CD4-positive, alpha-beta memory T cell (primary cell): ENCODE measurements at regions not wholly inside any gene's neighbourhood (a gene's known extent, or its start where the extent isn't known, plus 50 kb on each side); places are given as distances from the start of the nearest gene placed in this dataset.
A peak's percentile ranks its signal among the peaks of the same experiment; 100 is the strongest.

Experiments used
- CTCF ChIA-PET: fragments of 350-600 bp; sonication (Branson Sonifier 250); formaldehyde crosslinking; loops from one replicate; lab custom pipeline; 2021; ENCODE audit warnings: inconsistent platforms; ENCODE audit not compliant: partially characterized antibody; lab: Charles Lee
- POLR2A ChIA-PET: fragments of 350-600 bp; sonication (Branson Sonifier 250); formaldehyde crosslinking; loops from one replicate; lab custom pipeline; 2021; ENCODE audit not compliant: partially characterized antibody; lab: Charles Lee
- DNase-seq, 5 donors: peaks; one replicate each; pipeline versions ENCODE4 v3.0.0 to v3.0.0-alpha.2; 2020 to 2022; ENCODE audit warnings: mixed read lengths in 1 of 5
- H3K27ac ChIP-seq: one replicate; pipeline ENCODE4 v1.7.0; 2013; ENCODE audit warnings: low read depth, low read length
- H3K27me3 ChIP-seq: 2 replicates; pipeline ENCODE4 v1.7.0; 2013; ENCODE audit warnings: mild to moderate bottlenecking, low read length, moderate library complexity; ENCODE audit not compliant: insufficient read depth
- H3K36me3 ChIP-seq: 2 replicates; pipeline ENCODE4 v1.7.0; 2013; ENCODE audit warnings: mild to moderate bottlenecking, low read length, moderate library complexity; ENCODE audit not compliant: insufficient read depth
- H3K4me1 ChIP-seq: 2 replicates; pipeline ENCODE4 v1.7.0; 2013; ENCODE audit warnings: mild to moderate bottlenecking, low read length, moderate library complexity; ENCODE audit not compliant: insufficient read depth
- H3K4me3 ChIP-seq, 2 donors: one replicate each; pipeline ENCODE4 v1.7.0; 2013; ENCODE audit warnings: low read length in 2 of 2, mild to moderate bottlenecking in 1 of 2
- H3K9me3 ChIP-seq, 2 donors: one replicate each; pipeline ENCODE4 v1.7.0; 2013; ENCODE audit warnings: low read length in 2 of 2, control low read depth in 1 of 2; ENCODE audit not compliant: control insufficient read depth in 1 of 2
- H3K27ac Mint-ChIP-seq, 7 donors: one replicate each; pipeline ENCODE4 v1.8.0; 2020 to 2021; ENCODE audit warnings: mixed read lengths in 7 of 7, mild to moderate bottlenecking in 6 of 7, inconsistent platforms in 3 of 7, moderate library complexity in 3 of 7
- H3K27me3 Mint-ChIP-seq, 2 donors: one replicate each; pipeline ENCODE4 v1.8.0; 2020 to 2021; ENCODE audit warnings: mixed read lengths in 2 of 2
- H3K36me3 Mint-ChIP-seq, 2 donors: one replicate each; pipeline ENCODE4 v1.8.0; 2020 to 2021; ENCODE audit warnings: mixed read lengths in 2 of 2, inconsistent platforms in 1 of 2, mild to moderate bottlenecking in 1 of 2
- H3K4me1 Mint-ChIP-seq, 4 donors: one replicate each; pipeline ENCODE4 v1.8.0; 2020 to 2021; ENCODE audit warnings: mixed read lengths in 4 of 4, mild to moderate bottlenecking in 1 of 4
- H3K4me3 Mint-ChIP-seq, 8 donors: one replicate each; pipeline ENCODE4 v1.8.0; 2020 to 2021; ENCODE audit warnings: mixed read lengths in 8 of 8, mild to moderate bottlenecking in 7 of 8, moderate library complexity in 6 of 8, inconsistent platforms in 3 of 8
- H3K9me3 Mint-ChIP-seq, 8 donors: one replicate each; pipeline ENCODE4 v1.8.0; 2020 to 2021; ENCODE audit warnings: mixed read lengths in 8 of 8, mild to moderate bottlenecking in 5 of 8, inconsistent platforms in 3 of 8, moderate library complexity in 1 of 8
- intact Hi-C: fragments of 100-400 bp; cut with micrococcal nuclease; formaldehyde crosslinking; loops from one replicate; pipeline ENCODE4 v1.15.1; 2023

DNA sequence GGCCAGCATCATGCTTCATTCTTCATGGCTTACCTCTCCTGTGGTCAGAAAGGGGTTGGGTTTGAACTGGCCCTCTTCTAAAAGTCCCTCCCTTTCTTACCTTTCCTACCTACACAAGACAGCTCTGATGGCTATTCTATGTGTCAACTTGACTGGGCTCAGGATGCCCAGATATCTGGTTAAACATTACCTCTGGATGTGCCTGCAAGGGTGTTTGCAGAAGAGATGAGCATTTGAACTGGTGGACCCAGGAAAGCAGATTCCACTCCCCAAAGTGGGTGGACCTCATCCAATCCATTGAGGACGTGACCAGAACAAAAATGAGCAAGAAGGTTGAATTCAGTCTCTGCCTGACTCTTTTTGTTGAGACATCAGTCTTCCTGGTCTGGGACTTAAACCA lies 79.0 kb upstream of the TCF7L2 start:
- intact Hi-C loops: no loop called here

DNA sequence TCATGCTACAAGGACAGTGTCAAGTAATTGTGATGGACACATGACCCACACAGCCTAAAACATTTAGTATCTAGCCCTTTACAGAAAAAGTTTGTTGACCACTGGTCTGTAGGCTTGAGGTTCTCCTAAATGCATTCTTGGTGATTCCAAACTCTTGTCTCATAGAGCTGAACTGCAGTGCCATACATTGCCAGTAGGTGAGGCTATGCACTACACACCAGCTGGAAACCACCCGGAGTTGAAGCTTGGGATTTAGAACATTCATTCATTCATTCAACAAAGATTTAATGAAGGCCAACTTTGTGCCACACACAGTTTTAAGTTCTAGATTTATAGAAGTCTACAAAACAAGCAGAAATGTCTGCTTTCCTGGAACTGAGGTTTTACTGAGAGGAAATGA lies 77.3 kb upstream of the TCF7L2 start:
- no peaks in the 10 kb centered on the region for H3K27me3 ChIP-seq
- POLR2A ChIA-PET: no interaction called here
- no peak overlapping the region for H3K4me3 Mint-ChIP-seq
- peaks cover 0 to 22% (median 16%) of the 10 kb centered on the region in 8 donors for H3K9me3 Mint-ChIP-seq
- H3K4me1 Mint-ChIP-seq: no peaks in the 10 kb centered on the region
- DNase-seq: no peak
- no peak overlapping the region for H3K27ac Mint-ChIP-seq
- no peaks in the 10 kb centered on the region for H3K9me3 ChIP-seq
- CTCF ChIA-PET: no interaction called here
- no peaks in the 10 kb centered on the region for H3K36me3 ChIP-seq
- H3K36me3 Mint-ChIP-seq: peaks cover 0 to 4% of the 10 kb centered on the region in 2 donors
- no peak overlapping the region for H3K4me3 ChIP-seq
- no peak overlapping the region for H3K27ac ChIP-seq
- no peaks in the 10 kb centered on the region for H3K4me1 ChIP-seq
- H3K27me3 Mint-ChIP-seq: no peaks in the 10 kb centered on the region
- intact Hi-C loops: no loop called here

More for the DNA sequence above, 79.0 kb upstream of the TCF7L2 start:
- Histone ChIP-seq H3K4me3 (no peak overlapping the region), H3K9me3 (no peaks in the 10 kb centered on the region), H3K27me3 (no peaks in the 10 kb centered on the region), H3K36me3 (no peaks in the 10 kb centered on the region), H3K4me1 (no peaks in the 10 kb centered on the region), H3K27ac (no peak overlapping the region)
- POLR2A ChIA-PET: no interaction called here
- Mint-ChIP-seq H3K27me3 (no peaks in the 10 kb centered on the region), H3K36me3 (peaks cover 0 to 4% of the 10 kb centered on the region in 2 donors), H3K4me1 (no peaks in the 10 kb centered on the region), H3K4me3 (no peak overlapping the region), H3K27ac (no peak overlapping the region), H3K9me3 (peaks cover 2 to 27% (median 13%) of the 10 kb centered on the region in 8 donors)
- no peak for DNase-seq
- CTCF ChIA-PET: no interaction called here

DNA sequence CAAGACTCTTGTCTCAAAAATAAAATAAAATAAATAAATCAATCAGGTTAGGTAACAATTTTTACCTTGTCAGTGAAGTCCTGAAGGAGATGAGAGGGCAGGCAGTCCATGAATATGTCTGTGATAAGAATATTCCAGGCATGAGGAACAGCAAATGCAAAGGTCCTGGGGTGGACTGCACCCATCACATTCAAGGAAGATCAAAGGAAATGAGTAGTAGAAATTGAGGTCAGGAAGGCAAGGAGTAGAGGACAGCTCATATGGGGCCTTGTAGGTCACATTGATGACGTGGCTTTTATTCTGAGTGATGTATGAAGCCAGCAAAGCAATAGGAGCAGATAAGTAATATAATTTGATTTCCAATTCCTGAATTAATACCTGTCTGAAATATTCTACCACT lies 76.5 kb upstream of the TCF7L2 start:
- Mint-ChIP-seq H3K9me3 (peaks cover 0 to 22% (median 16%) of the 10 kb centered on the region in 8 donors), H3K27me3 (peaks cover 0 to 2% of the 10 kb centered on the region in 2 donors), H3K27ac (no peak overlapping the region), H3K4me3 (no peak overlapping the region), H3K36me3 (peaks cover 0 to 4% of the 10 kb centered on the region in 2 donors), H3K4me1 (no peaks in the 10 kb centered on the region)
- H3K27ac ChIP-seq: no peak overlapping the region
- ChIA-PET POLR2A (no interaction called here), CTCF (no interaction called here)
- no peaks in the 10 kb centered on the region for H3K4me1 ChIP-seq
- H3K36me3 ChIP-seq: no peaks in the 10 kb centered on the region
- H3K27me3 ChIP-seq: no peaks in the 10 kb centered on the region
- DNase-seq: no peak
- no peaks in the 10 kb centered on the region for H3K9me3 ChIP-seq
- H3K4me3 ChIP-seq: no peak overlapping the region
- intact Hi-C loops: no loop called here

DNA sequence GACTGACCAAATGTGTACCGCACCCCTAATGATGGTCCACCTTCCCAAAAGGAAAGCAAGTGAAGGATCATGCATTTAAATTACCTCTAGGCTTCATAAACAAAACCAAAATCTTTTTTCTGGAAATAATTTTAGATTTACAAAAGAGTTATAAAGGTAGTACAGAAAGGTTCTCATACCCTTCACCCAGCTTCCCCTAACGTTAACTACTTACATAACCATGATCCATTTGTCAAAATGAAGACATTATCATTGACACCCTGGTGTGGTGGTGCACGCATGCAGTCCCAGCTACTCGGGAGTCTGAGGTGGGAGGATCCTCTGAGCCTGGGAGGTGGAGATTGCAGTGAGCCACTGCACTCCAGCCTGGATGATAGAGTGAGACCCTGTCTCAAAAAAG lies 75.1 kb upstream of the TCF7L2 start:
- Mint-ChIP-seq H3K27ac (no peak overlapping the region), H3K36me3 (peaks cover 0 to 4% of the 10 kb centered on the region in 2 donors), H3K4me1 (no peaks in the 10 kb centered on the region), H3K9me3 (peaks cover 0 to 22% (median 16%) of the 10 kb centered on the region in 8 donors), H3K27me3 (peaks cover 0 to 3% of the 10 kb centered on the region in 2 donors), H3K4me3 (no peak overlapping the region)
- H3K27me3 ChIP-seq: no peaks in the 10 kb centered on the region
- intact Hi-C loops: no loop called here
- H3K4me1 ChIP-seq: no peaks in the 10 kb centered on the region
- no peaks in the 10 kb centered on the region for H3K36me3 ChIP-seq
- no peak overlapping the region for H3K4me3 ChIP-seq
- DNase-seq: no peak
- ChIA-PET CTCF (no interaction called here), POLR2A (no interaction called here)
- H3K9me3 ChIP-seq: no peaks in the 10 kb centered on the region
- no peak overlapping the region for H3K27ac ChIP-seq

DNA sequence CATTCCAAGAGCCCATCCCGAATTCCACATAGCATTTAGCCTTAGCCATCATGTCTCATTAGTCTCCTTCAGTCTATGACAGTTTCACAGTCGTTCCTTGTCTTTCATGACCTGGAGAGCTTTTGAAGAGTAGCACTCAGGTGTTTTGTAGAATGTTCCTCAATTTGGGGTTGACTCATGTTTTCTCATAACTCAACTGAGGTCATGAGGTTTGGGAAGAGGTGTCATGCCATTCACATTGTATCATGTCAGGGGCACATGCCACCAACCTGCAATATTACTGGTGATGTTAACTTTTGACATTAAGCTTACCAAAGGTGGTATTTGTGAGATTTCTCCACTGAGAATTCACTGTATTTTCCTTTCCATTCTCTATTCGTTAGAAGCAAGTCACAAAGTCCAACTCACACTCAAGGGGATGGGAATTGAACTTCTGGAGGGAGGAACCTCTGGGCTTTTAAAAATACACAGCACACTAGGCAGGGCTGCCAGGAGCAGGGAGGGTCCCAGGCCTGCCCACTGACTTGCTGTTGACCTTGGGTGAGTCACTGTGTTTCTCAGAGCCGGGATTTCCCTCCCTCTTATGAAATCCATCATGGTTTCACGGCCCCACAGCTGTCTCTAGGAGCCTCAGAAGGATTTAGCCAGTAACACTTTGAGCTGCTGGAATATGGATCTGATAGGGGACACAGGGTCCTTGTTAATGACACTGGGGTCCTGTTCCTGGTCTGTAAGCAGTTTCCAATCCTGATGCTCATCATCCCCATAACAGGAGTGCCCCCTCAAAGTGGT lies 74.4 kb upstream of the TCF7L2 start:
- no peaks in the 10 kb centered on the region for H3K9me3 ChIP-seq
- no peak for DNase-seq
- CTCF ChIA-PET: no interaction called here
- POLR2A ChIA-PET: no interaction called here
- peaks cover 0 to 3% of the 10 kb centered on the region in 2 donors for H3K27me3 Mint-ChIP-seq
- no peaks in the 10 kb centered on the region for H3K27me3 ChIP-seq
- H3K4me1 ChIP-seq: no peaks in the 10 kb centered on the region
- peaks cover 0 to 22% (median 16%) of the 10 kb centered on the region in 8 donors for H3K9me3 Mint-ChIP-seq
- peaks cover 0 to 4% of the 10 kb centered on the region in 2 donors for H3K36me3 Mint-ChIP-seq
- no peak overlapping the region for H3K27ac ChIP-seq
- H3K4me1 Mint-ChIP-seq: no peaks in the 10 kb centered on the region
- H3K27ac Mint-ChIP-seq: no peak overlapping the region
- H3K4me3 Mint-ChIP-seq: no peak overlapping the region
- no peak overlapping the region for H3K4me3 ChIP-seq
- H3K36me3 ChIP-seq: no peaks in the 10 kb centered on the region
- intact Hi-C loops: no loop called here

DNA sequence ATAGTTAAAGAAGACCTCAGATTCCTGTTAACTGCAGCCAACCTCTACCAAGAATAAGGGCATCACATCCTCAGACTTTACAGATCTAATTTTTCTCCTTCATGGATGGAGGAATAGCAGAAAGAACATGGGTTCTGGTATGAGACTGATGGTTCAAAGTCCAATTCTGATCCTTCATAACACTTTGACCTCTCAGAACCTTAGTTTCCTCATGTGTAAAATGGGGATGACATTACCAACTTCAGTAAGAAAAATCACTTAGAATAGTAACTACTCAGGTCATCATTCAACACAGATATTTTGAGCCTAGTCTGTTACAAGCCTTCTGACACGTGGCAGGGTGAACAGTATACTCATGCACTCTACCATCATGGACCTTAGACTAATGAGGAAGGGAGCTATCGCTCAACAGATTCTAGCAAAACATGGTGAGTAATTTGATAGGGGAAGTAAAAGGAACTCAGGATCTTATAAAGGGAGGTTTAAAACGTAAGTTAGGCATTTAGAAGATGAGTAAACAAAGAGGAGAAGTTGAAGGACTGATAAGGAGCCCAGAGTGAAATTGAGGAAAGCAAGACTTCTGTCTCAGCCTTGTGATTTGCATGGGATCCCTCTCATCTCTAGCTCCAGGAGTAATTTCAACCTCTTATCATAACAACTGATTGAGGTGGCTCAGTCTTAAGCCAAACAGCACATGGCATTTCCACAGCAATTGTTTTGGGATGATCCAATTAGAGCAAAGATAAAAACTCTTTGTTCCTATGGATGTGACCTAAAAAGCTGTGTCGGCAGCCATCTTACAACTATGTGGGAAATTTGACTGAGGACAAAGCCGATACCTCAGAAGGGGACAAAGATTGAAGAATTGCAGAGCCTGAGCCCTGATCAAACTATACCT lies 69.2 kb upstream of the TCF7L2 start:
- Histone ChIP-seq H3K4me3 (no peak overlapping the region), H3K36me3 (no peaks in the 10 kb centered on the region), H3K27me3 (no peaks in the 10 kb centered on the region), H3K27ac (no peak overlapping the region), H3K9me3 (no peaks in the 10 kb centered on the region), H3K4me1 (no peaks in the 10 kb centered on the region)
- Mint-ChIP-seq H3K4me1 (no peaks in the 10 kb centered on the region), H3K27ac (no peak overlapping the region), H3K27me3 (peaks cover 6 to 7% of the 10 kb centered on the region in 2 donors), H3K36me3 (no peaks in the 10 kb centered on the region), H3K9me3 (peaks cover 0 to 12% (median 2%) of the 10 kb centered on the region in 8 donors), H3K4me3 (no peak overlapping the region)
- ChIA-PET POLR2A (no interaction called here), CTCF (no interaction called here)
- DNase-seq: no peak
- intact Hi-C loops: no loop called here

DNA sequence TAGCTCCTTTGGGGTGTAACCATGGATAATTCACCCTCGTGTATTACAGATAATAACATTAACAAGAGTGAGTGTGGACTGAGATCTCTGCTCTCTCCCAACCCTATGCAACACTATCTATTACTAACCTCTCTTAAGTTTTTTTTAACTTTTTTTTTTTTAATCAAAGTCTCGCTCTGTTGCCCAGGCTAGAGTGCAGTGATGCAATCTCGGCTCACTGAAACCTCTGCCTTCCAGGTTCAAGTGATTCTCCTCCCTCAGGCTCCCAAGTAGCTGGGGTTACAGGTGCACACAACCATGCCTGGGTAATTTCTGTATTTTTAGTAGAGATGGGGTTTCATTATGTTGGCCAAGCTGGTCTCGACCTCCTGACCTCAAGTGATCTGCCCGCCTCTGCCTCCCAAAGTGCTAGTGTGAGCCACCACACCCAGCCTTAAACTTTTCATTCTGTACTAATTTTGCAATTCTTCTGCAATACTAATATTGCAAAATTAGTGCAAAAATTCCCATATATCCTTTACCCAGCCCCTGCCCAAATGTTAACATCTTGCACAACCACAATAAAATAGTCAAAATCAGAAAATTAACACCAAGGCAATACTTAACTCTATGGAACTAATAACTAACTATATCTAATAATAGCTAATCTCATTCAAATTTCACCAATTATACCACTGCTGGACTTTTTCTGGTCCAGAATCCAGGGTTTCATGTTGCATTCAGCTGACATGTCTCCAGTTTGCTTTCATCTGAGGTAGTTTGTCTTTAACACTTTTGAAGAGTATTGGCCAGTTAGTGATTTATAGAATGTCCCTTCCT lies 66.5 kb upstream of the TCF7L2 start:
- Histone ChIP-seq H3K27me3 (no peaks in the 10 kb centered on the region), H3K4me3 (no peak overlapping the region), H3K9me3 (no peaks in the 10 kb centered on the region), H3K36me3 (no peaks in the 10 kb centered on the region), H3K27ac (no peak overlapping the region), H3K4me1 (no peaks in the 10 kb centered on the region)
- intact Hi-C loops: no loop called here
- no peak for DNase-seq
- H3K36me3 Mint-ChIP-seq: no peaks in the 10 kb centered on the region
- CTCF ChIA-PET: no interaction called here
- H3K9me3 Mint-ChIP-seq: peaks cover 0 to 12% (median 3%) of the 10 kb centered on the region in 8 donors
- H3K4me3 Mint-ChIP-seq: no peak overlapping the region
- H3K27me3 Mint-ChIP-seq: peaks cover 4 to 7% of the 10 kb centered on the region in 2 donors
- peak overlapping the region in 1 of 7 donors; percentile 31 for H3K27ac Mint-ChIP-seq
- no peaks in the 10 kb centered on the region for H3K4me1 Mint-ChIP-seq
- POLR2A ChIA-PET: no interaction called here
